Lower lobe of right lung (tissue), 2 donors: ENCODE measurements at regions not wholly inside any gene's neighbourhood (a gene's known extent, or its start where the extent isn't known, plus 50 kb on each side); places are given as distances from the start of the nearest gene placed in this dataset.

ENCODE experiments used
- ATAC-seq, 2 donors: fragments of 200-7000 bp; cut with Tn5 transposase; one replicate each; pipeline ENCODE4 v1.9.1; 2020 to 2022; ENCODE audit warnings: mild to moderate bottlenecking in 2 of 2, moderate library complexity in 2 of 2
- DNase-seq: peaks from one replicate; pipeline ENCODE4 v3.0.0-alpha.2; 2020
- H3K27ac ChIP-seq: fragments of 200-600 bp; one replicate; pipeline ENCODE4 v1.8.0; 2022
- H3K27me3 ChIP-seq: fragments of 200-600 bp; one replicate; pipeline ENCODE4 v1.8.0; 2022; ENCODE audit warnings: low read depth
- H3K36me3 ChIP-seq: fragments of 200-600 bp; one replicate; pipeline ENCODE4 v1.8.0; 2022; ENCODE audit warnings: mild to moderate bottlenecking
- H3K4me1 ChIP-seq: fragments of 200-600 bp; one replicate; pipeline ENCODE4 v1.8.0; 2022
- H3K4me3 ChIP-seq: fragments of 200-600 bp; one replicate; pipeline ENCODE4 v1.8.0; 2022; ENCODE audit warnings: mild to moderate bottlenecking
- H3K9me3 ChIP-seq: fragments of 200-600 bp; one replicate; pipeline ENCODE4 v1.8.0; 2022
- intact Hi-C: fragments of 100-400 bp; cut with DNase I; formaldehyde crosslinking; loops from one replicate; pipeline ENCODE4 v1.11.0; 2022
- TF ChIP-seq, protein P1 (sequence below): fragments of 200-600 bp; IDR thresholded peaks from one replicate; pipeline ENCODE4 v1.8.0; 2022; ENCODE audit warnings: antibody characterized with exemption, mild to moderate bottlenecking
- donor health status: DM: no; HTN: yes; CAD: no; lungs with severe emphysema.

DNA sequence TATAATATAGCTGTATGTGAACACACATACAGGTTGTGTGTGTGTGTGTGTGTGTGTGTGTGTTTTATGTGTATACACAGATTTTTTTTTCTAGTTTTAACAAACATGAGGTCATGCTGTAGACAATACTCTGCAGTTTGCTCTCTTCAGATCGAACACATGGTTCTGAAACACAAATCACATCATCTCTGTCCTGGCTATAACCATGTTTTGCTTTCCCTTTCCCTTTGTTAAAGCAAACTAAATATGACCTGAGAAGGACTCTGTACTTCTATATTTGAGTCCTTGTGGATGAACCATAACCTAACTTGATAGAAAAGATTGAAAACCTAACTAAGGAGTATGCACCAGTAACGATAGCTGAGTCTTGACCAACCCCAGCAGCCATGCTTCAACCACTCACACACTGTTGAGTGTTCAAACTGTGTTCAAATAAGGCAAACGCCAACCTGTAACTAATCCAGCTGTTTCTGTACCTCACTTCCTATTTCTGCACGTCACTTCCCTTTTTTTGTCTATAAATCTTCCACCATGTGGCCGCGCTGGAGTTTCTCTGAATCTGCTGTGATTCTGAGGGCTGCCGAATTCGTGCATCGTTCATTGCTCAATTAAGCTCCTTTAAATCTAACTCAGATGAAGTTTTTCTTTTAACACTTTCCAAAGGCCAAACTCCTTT is 303.8 kb downstream of the HS3ST3B1 start:
- H3K4me1 ChIP-seq: no peaks in the 10 kb centered on the region
- H3K27ac ChIP-seq: peak overlapping the region; percentile 44
- no peaks in the 10 kb centered on the region for H3K27me3 ChIP-seq
- TF ChIP-seq, protein P1, sequence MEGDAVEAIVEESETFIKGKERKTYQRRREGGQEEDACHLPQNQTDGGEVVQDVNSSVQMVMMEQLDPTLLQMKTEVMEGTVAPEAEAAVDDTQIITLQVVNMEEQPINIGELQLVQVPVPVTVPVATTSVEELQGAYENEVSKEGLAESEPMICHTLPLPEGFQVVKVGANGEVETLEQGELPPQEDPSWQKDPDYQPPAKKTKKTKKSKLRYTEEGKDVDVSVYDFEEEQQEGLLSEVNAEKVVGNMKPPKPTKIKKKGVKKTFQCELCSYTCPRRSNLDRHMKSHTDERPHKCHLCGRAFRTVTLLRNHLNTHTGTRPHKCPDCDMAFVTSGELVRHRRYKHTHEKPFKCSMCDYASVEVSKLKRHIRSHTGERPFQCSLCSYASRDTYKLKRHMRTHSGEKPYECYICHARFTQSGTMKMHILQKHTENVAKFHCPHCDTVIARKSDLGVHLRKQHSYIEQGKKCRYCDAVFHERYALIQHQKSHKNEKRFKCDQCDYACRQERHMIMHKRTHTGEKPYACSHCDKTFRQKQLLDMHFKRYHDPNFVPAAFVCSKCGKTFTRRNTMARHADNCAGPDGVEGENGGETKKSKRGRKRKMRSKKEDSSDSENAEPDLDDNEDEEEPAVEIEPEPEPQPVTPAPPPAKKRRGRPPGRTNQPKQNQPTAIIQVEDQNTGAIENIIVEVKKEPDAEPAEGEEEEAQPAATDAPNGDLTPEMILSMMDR: no peak
- peak; percentile 50 to 68 for ATAC-seq
- no peak for DNase-seq
- H3K4me3 ChIP-seq: no peak overlapping the region
- no peaks in the 10 kb centered on the region for H3K9me3 ChIP-seq
- no peaks in the 10 kb centered on the region for H3K36me3 ChIP-seq
- intact Hi-C loops: no loop called here

DNA sequence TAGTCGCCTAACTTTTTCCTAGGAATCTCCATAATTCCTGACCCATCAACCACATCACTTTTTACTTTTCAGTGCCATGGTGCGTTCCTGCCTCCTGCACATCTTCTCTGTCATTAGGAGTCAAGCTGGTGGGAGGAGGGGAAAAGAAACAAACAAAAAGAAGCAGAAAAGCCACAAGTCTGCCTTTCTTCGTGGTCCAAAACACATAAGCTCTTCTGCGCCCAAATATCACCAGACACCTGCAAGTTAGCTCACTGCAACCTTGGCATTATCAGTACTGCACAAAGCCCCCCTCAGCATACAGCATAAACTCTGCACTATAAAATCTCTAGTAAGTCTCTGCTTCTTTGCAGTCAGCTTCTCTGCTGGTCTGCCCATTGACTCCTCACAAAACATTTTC is 295.3 kb downstream of the HS3ST3B1 start:
- no peaks in the 10 kb centered on the region for H3K36me3 ChIP-seq
- DNase-seq (no peak), ATAC-seq (no peak)
- TF ChIP-seq, protein P1: no peak
- no peaks in the 10 kb centered on the region for H3K9me3 ChIP-seq
- peaks cover 4% of the 10 kb centered on the region for H3K27me3 ChIP-seq
- intact Hi-C loops: no loop called here
- H3K4me1 ChIP-seq: no peaks in the 10 kb centered on the region
- no peak overlapping the region for H3K4me3 ChIP-seq
- no peak overlapping the region for H3K27ac ChIP-seq

DNA sequence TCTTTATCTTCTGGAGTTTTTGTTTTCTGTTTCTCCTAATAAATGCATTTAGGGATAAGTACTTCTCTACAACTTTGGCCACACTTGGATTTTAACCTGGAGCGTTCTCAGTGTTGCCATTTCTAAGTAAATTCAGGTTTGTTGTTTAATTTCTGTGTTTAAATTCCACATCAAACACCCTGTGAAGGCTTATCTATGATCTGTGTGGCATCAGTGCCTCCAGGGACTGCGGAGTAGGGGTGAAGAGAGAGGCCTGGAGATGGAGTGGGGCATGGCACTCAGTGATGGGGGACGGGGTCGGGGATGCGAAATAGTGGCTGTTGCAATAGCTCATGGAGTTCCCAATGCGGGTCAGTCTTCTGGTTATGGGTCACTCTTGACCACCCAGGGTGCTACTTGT is 294.8 kb downstream of the HS3ST3B1 start:
- H3K27ac ChIP-seq: no peak overlapping the region
- H3K4me1 ChIP-seq: no peaks in the 10 kb centered on the region
- H3K27me3 ChIP-seq: peaks cover 4% of the 10 kb centered on the region
- TF ChIP-seq, protein P1: no peak
- intact Hi-C loops: no loop called here
- no peak overlapping the region for H3K4me3 ChIP-seq
- H3K36me3 ChIP-seq: no peaks in the 10 kb centered on the region
- ATAC-seq (no peak), DNase-seq (no peak)
- H3K9me3 ChIP-seq: no peaks in the 10 kb centered on the region

DNA sequence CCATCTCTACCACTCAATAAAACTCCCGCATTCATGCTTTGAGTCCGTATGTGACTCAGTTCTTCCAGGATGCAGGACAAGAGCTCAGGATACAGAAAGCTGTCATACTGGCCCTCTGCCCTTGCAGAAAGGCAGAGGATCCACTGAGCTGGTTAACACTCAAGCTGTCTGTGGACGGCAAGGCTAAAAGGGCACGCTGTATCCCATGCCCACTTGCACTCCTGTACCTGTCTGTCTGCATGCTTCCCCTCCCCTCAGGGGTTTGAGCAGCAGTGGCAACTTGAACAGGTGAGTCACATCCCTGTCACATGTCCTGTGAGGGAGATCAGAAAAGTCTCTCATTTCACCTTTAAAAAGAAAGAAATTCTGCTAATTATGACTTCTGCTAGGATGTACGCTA is 293.8 kb downstream of the HS3ST3B1 start:
- TF ChIP-seq, protein P1: no peak
- Histone ChIP-seq H3K27ac (no peak overlapping the region), H3K4me3 (no peak overlapping the region), H3K27me3 (peaks cover 4% of the 10 kb centered on the region), H3K36me3 (no peaks in the 10 kb centered on the region), H3K9me3 (no peaks in the 10 kb centered on the region), H3K4me1 (no peaks in the 10 kb centered on the region)
- intact Hi-C loops: no loop called here
- DNase-seq (no peak), ATAC-seq (peak in 1 of 2 donors; percentile 35)

DNA sequence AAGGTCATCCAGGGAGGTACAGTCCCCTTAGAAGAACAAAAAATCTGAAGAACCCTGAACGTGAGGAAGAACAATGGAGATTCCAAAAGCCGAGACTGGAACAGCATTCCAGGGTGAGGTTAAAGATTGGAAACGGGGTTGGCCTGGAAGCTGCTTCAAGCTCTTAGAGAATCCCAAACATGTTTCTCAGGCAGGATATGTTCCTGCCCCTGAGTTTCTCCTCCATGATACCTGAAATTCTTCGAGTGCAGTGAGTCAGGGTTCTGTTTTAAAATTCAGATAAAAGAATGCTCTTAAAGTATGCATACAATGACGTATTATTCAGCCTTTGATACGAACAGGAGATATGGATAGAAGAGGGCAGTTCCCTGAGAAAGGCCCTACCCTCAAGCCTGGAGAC is 293.1 kb downstream of the HS3ST3B1 start:
- no peaks in the 10 kb centered on the region for H3K9me3 ChIP-seq
- no peak for ATAC-seq

More for the DNA sequence above, 293.1 kb downstream of the HS3ST3B1 start:
- intact Hi-C loops: no loop called here
- H3K36me3 ChIP-seq: no peaks in the 10 kb centered on the region
- TF ChIP-seq, protein P1: no peak
- DNase-seq: no peak
- H3K27me3 ChIP-seq: peaks cover 4% of the 10 kb centered on the region
- no peak overlapping the region for H3K4me3 ChIP-seq
- no peak overlapping the region for H3K27ac ChIP-seq
- H3K4me1 ChIP-seq: no peaks in the 10 kb centered on the region
